Stomach (tissue), 4 donors: ENCODE measurements at regions not wholly inside any gene's neighbourhood (a gene's known extent, or its start where the extent isn't known, plus 50 kb on each side); places are given as distances from the start of the nearest gene placed in this dataset.

Experiments used
- CTCF ChIP-seq, 7 experiments: fragments of 450-650 bp in 4 of 7; fragments of 200-600 bp in 3 of 7; sonication (generic) in 3 of 7; IDR thresholded peaks; one replicate each; pipeline ENCODE4 v1.5.1; 2016 to 2019; ENCODE audit warnings: antibody characterized with exemption in 7 of 7, control low read depth in 2 of 7, mild to moderate bottlenecking in 1 of 7
- POLR2A ChIP-seq, 4 donors: fragments of 450-650 bp; IDR thresholded peaks; one replicate each; pipeline ENCODE4 v1.6.1; 2016; ENCODE audit warnings: antibody characterized with exemption in 4 of 4, control low read depth in 2 of 4, mild to moderate bottlenecking in 1 of 4, moderate library complexity in 1 of 4

- no peak for TF ChIP-seq POLR2A (IDR thresholded peaks at IDR 0.05)
- no peak for TF ChIP-seq CTCF (IDR thresholded peaks at IDR 0.05)
These were observed 235.6 kb upstream of the KLF6 start for GRCh38 chr10:4020631-4021030.
